ENCODE measurements at regions not wholly inside any gene's neighbourhood (a gene's known extent, or its start where the extent isn't known, plus 50 kb on each side); places are given as distances from the start of the nearest gene placed in this dataset.

DNA sequence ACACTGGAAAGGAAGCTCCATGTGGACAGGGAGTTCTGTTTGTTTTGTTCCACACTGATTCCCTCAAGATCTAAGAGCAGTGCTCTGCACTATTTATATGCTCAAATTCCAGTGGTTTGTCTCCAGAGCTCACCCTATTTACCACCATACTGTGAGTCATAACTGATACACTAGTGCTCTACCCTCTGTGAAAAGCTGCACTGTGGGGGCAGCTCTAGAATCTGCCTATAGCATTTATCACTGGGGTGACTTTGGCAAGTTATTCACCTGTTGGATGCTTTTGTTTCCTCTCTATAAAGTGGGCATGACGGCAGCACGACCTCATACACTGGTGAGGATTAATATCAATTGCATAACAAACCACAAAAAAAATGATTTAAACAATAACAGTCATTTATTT is 307.8 kb downstream of the NR2F1-AS1 start:
- DNase-seq = no peak

DNA sequence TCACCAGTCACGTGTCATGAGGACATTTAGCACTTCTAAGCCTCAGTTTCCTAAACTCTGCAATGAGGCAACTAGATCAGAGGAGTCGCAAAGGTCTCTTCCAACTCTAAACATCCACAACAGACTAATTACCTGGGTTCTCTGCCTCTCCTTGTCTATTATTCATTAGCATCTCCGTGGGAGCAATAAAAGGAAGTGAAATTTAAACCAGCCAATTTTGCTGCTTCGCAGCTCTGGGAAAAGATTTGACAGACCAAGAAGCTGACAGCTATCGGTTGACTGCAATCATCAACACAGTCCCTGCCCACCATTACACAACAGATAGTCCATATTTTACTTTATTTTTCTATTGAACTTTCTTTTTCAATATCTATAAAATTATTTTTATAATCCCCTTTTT is 308.9 kb downstream of the NR2F1-AS1 start:
- no peak for DNase-seq

DNA sequence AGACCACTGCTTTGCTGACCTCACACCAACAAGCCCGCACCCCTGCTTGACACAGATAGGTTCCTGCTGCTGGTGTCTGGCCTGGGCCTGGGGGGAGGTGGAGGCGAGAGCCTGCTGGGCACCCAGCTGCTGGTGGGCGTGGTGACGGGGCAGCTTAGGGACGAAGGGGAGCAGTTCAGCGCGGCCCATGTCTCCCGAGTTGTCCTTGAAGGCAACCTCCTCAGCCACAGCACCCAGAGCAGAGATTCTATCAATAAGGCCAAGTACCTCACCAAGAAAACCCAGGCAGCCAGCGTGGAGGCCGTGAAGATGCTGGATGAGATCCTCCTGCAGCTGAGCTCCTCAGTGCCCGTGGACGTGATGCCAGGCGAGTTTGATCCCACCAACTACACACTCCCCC is 313.3 kb downstream of the NR2F1-AS1 start:
- DNase-seq = no peak

DNA sequence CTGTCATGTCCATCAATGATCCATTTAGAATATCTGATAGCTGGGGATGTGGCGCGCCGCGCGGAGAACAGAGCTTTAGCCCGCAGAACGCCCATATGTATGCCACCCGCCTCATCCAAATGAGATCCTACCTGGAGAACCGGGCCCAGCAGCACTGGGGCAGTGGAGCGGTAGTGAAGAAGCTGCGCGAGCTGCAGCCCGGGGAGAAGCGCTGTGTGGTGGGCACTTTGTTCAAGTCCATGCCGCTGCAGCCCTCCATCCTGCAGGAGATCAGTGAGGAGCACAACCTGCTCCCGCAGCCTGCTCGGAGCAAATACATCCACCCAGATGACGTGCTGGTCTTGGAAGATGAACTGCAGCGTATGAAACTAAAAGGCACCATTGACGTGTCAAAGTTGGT is 313.7 kb downstream of the NR2F1-AS1 start:
- no peak for DNase-seq

DNA sequence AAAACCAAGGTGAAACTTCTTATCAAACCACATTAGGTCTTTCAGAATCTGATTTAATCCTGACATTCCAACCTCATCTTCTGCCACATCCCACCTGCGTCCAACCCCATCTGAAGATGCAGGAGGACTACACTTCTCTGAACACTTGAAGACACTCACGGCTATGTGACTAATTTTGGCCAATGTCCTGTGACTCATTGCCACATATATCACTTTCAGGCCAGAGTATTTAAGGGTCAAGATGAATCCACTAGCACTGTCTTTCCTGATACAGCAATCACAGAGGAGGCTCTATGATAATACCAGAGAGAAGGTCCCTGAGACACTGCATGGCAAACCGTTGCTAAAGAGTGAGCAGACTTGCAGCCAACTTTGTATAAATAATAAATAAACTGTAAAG is 323.4 kb downstream of the NR2F1-AS1 start:
- DNase-seq = no peak

DNA sequence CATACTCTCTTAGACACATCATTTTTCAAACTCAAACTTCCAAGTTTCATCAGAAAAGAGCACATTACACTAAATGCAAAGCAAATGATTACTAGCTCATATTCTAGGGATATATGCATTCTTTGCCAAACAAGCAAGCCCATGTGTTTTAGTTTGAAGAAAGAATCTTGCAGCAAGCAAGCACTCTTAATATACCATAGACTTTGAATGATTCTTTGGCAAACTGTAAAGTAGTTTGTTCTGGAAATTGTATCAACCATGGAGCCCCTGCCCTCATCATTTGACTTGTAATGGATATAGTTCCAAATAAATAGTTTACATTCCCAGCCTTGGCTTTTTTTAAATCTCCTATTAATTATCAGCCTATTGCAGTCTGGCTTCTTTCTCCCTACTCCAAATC is 325.2 kb downstream of the NR2F1-AS1 start:
- no peak for DNase-seq

DNA sequence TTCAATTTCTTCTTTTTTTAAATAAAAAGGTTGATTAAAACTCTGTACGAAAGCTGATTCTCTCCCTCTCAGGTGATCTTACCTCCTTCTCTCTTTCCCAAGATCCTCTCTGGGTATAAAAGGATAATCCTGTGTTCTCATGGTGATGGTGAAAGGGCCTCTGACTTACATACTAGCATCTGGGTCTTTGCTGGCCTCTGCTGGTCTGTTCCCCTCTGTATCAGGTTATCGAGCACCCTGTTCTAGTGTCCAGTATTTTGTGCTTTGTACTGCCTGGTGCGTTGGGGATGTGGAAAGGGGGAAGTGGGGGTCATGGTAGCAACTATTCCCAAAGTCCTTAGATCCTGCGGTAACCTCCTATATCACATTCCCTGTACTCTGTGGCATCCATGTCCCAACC is 328.9 kb downstream of the NR2F1-AS1 start:
- DNase-seq = no peak

DNA sequence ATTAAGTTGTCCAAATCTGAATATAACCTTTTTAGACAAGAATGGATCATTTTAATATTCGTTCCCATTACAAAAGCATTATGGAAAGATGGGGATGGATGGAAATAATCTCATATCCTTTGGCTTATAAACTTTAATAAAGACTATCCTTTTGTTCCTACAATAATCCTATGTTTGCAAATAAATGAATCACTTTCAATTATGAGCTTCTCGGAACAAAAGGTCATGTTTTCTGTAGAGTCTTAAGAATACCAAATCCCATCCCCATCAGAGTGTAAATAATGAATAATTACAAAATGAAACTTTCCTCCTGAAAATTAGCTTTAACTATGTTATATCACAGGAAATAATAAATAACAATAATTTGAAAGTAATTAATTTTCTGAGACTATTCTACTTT is 329.7 kb downstream of the NR2F1-AS1 start:
- DNase-seq = no peak

DNA sequence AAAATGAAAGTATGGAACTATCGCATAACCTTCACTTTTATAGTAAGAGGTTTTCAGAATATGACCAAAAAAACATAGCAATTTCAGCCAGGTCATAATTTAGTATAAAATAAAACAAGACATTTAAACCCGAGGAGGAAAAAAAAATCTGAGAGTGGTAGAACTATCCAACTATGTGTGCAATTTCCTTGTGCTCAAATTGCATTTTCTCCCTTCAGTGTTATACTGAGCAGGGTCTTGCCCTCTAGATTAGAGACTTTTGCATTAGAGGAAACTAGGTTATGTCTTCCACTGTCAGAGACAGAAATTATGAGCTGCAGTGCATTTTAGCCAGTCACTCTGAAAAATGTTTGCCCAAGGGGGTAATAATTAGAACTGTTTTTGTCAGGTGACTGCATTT is 330.6 kb downstream of the NR2F1-AS1 start:
- DNase-seq = no peak

DNA sequence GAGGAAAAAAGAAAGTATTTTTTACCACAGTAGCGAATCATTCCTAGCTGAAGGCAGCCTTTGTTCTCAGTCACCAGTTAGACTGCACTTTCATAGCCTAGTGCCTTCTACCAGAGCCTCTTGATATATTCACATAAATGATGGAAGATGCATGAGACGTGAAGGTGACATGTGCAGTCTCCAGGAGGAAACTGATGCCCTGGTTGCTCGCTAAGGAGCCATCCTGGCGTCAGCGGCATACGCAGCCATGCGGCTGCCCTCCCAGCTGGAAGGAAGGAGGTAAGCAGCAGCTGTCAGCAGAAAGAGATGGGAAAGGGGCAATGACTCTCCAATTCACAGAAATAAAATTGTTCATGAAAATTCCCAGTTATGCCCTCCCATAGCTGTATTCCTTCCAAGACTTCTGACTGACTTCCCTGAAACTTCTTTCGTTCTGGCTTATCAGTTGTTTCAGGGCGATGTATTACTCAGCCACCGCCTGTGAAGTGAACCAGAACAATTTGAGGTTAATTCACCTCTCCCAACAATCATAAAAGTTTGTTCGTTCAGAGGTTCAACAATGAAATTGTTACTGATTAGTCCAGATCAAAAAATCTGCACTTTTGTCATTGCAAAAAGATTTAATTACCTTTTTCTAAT is 331.2 kb downstream of the NR2F1-AS1 start:
- no peak for DNase-seq

DNA sequence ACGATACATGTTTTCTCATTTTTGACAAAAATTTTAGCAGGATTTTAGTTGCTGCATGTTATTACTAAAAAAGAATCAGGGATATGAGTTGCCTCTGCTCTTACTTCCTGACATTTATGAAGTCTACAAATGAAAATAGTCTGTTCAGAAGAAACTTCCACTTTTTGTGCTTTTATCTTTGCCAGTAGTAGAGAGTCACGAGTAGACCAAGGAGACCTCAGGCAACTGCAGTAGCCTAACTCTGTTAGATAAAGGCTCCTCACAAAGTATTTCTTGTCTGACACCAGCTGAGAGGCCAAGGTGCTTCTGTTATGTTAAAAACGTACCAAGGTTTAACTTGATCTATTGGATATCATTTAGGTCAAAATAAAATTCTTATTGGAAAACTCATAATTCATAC is 333.9 kb downstream of the NR2F1-AS1 start:
- no peak for DNase-seq

DNA sequence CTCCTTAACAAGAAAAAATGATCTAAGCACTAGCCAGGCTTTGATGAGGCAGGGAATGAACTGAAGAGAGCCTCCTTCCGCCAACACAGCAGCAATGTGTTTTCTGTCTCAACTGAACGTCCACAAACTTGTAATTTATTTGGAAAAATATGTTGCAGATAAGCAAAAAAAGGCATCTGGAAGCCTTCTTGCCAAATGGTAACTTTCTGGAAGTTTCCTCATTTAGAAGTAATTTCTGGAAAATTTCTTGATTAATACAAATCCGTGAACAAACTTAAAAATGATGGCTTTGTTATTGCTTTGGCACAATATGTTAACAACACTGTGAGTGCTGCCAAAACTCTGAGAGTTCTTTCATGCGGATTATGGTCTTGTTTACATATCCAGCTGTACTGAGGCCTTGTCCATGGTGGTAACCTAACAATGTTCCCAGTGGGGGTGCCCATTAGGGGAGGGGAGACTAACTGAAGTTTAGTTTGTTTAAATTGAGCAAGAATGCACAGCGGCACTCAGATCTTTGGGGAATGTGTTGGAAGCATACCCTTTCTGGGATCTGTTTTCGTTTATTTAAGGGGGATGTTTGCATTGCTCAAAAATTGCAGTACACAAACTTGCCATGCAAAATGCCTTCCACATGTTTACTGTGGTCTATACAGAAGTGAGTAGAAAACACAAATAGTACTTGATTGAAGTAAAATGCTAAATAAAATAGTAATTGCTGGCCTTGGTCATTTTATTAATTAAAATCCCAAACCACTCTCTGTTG is 334.7 kb downstream of the NR2F1-AS1 start:
- DNase-seq = no peak

DNA sequence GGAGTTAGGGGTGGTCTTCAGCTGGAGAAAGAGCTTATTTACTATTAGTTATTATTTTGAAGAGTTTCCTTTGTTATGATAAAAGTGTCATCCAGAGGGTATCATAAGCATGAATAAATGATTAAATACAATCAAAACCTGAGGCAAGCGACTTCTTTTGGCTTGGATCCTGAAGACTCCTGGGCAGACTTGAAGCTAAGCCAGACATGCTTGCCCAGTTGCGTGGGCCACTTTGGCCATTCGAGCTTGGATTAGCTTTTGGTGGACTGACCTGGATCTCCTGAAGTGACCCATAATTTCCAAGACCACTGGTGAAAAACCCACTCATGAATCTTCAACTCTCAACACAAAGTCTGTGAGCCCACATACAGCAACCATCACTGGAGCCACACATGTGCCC is 335.8 kb downstream of the NR2F1-AS1 start:
- DNase-seq = no peak

DNA sequence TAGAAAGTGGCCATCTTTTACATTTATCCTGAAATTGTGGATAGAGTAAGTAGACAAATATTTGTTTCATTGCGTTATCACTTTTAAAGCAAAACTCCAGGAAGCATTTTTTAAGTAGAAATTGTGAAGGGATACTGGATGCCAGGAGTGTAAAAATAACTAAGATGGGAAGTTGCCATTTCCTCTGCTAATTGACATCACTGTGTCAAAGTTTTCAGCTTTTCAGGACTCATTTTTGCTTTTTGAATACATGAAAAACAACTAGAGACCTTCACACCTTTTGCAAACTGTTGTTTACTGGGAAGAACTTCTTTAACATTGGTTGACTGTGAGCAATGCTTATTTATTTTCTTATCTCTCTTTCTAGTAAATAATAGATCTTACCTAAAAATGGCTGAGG is 337.5 kb downstream of the NR2F1-AS1 start:
- no peak for DNase-seq

DNA sequence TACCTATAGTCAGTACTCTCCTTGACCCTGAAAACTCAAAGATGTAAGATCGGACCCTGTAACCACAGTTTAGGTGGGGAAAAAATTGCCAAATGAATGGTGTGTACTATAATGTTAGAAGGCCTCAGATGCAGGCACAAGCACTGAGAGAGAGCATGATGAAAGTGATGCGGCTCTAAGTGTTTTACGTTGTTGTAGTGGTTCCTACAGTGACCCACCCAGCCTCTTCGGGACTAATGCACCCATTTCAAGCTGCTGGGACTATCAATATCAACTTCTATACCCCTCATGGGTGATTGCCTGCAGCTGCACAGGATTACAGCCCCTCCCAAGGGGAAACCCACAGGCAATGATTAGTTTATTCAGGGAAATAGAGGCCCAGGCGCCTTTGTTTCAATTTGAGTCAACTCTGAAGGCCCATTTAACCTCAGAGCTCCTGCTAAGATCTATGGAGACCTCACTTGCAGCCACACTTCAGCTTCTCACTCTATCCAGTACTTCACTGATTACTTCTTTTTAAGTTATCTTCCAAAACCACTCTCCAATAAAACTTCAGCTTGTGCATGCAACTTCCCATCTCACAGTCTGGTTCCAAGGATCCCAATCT is 340.7 kb downstream of the NR2F1-AS1 start:
- DNase-seq = no peak

DNA sequence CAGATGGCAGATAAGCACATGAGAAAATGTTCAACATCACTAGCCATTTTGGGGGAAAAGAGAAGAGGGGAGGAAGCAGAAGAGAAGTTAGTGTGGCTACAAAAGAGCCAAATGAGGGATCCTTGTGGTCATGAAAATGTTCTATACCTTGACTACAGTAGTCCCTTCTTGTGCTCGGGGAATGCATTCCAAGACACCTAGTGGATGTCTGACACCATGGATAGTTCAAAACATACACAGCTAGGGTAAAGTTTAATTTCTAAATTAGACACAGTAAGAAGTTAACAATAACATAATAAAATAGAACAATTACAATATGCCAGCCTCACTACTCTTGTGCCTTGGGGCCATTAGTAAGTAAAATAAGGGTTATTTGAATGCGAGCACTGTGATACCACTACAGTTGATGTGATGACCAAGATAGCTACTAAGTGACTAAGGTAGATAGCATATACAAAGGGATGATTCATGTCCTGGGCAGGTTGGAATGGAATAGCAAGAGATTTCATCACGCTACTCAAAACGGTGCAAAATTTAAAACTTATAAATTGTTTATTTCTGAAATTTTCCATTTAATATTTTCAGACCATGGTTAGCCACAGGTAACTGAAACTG is 344.1 kb downstream of the NR2F1-AS1 start:
- DNase-seq = no peak

DNA sequence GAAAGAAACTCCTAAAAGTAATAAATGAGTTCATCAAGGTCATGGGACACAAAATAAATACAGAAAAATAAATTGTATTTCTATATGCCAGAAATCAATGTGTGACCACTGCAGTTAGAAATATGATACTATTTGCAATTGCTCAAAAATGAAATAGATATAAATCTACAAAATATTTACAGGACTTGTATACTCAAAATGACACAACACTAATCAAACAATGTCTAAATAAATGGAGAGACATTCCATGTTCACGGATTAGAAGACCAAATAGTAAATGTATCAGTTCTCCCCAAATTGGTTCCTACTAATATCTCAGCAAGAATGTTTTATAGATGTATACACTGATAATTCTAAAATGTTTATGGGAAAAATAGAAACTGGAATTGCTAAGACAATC is 345.3 kb downstream of the NR2F1-AS1 start:
- DNase-seq = no peak

DNA sequence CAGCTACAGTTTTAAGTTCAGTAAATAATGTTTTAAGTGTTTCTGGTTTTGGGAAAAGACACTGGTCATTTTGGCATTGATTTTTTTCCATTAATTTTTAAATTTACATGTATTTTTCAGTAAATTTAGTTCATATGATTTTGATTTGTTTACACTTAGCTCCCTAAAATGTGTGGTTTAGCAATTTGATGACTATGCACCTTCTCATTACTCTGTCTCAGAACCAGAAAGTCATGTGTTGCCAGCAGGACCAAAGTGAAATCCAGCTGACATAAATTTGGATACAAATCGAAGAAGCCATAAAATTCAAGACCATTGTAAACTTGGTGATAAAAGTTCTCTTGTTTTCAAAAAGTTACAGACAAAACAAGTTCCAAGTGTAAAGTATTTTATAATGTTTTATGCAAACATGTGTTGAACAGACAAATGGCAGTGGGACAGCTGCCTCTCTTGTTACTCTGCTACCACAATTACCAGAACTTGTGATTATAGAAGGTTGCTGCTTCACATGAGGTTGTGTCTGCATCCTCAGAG is 354.8 kb downstream of the NR2F1-AS1 start:
- no peak for DNase-seq

DNA sequence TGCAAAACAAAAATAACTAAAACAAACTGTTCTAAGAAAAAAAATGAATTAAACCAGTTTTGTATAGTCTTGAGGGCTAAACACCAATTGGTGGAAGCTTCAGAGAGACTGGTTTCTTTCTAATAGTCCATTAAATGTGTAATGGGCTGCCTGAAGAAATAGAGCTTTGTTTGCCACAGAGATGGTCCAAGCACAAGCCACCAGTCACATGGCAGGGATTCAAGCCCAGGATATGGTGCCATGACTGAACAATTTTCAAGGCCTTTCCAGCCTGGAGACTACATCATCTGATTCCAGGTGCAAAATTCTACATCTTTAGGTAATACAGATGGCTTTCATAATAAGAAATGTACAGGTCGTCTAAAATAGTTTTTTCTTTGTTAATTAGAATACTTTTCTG is 355.3 kb downstream of the NR2F1-AS1 start:
- DNase-seq = no peak

DNA sequence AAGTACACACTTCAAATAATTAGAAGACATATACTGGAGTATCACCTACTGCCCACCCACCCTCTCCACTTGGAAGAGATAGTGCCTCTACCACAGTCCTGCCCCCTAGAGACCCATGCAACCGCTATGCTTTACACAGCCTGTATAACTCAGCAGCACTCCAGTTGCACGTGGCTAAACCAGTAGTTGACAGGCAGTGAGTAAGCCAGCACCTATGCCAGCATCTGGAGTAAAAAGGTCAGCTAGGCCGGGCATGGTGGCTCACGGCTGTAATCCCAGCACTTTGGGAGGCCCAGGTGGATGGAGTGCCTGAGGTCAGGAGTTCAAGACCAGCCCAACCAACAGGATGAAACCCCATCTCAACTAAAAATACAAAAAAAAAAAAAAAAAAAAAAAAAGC is 356.4 kb downstream of the NR2F1-AS1 start:
- no peak for DNase-seq

DNA sequence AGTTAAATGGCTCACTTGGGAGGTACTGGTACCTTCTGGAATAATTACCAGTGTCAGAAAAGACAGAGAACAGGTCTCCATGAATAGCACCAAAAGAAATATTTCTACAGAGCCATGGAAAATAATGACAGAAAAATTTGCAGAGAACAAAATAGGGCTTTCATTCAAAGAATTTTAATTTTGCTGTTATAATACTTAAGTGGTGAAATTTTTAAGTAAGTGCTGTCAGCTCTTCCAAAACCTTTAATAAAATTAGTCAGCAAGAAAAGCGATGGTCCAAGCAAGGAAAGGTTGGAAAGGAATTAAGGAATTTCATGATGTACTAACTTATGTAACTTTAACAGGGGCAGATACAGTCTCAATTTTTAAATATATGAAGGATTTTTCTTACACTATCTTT is 359.2 kb downstream of the NR2F1-AS1 start:
- DNase-seq = no peak

DNA sequence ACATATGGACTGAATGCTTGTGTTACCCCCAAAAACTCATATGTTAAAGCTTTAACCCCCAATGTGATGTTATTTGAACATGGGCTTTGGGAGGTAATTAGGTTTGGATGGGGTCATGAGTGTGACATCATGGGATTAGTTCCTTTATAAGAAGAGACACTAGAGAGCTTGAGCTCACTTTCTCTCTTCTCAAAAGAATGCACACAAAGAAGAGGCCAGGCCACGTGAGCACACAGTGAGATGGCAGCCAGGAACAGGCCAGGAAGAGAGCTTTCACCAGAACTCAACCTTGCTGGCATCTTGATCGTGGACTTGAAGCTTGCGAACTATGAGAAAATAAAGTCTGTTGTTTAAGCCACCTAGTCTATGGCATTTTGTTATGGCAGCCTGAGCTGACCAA is 360.6 kb downstream of the NR2F1-AS1 start:
- no peak for DNase-seq

DNA sequence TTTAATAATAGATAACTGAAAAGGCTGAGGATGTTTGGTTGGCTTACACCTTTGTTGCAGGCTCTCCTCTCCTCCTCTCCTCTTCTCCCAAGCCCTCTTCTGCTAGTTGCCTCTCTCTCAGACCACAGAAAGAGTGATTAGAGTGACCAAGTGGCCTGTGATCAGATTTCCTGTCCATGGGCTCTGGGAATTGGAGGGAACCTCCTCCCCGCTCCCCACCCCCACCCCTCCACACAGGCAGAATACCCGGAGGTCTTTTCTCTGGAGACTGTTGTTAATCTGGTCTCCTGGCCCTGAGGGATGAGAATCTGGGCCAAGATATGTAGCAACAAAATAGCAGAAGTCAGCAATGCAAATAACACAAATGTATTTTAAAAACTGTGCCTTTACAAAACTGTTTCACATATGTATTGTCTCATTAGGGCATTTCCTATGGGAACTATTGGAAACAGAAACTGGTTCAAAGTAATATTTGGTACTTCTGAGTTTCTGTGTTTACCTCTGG is 361.3 kb downstream of the NR2F1-AS1 start:
- DNase-seq = no peak
